ENCODE measurements at regions not wholly inside any gene's neighbourhood (a gene's known extent, or its start where the extent isn't known, plus 50 kb on each side); places are given as distances from the start of the nearest gene placed in this dataset.

DNA sequence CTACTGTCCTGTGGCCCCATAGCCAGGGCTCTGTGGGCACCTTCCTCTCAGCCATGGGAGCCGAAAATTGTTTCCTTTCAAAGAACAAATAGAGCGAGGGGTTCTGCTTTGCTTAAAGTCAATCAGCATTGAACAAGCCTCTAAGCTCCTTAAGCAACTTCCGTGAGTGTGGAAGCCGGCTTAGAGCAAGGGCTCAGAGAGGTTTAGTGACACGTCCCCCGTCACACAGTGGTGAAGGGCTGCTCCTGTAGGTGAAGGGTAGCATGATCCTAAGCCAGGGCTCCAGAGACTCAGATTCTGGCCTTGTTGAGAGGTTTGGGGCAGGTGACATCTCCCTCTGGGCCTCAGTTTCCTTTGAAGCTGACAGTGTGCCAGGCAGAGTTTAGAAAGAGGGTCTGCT, 94.0 kb upstream of the WNT4 start:
- no peak overlapping the region for H3K27ac Mint-ChIP-seq
- H3K9me3 Mint-ChIP-seq, result no peaks in the 10 kb centered on the region
- peaks cover 49% of the 10 kb centered on the region for H3K27me3 Mint-ChIP-seq (ENCODE audit: low read depth, poor library complexity)
- H3K36me3 Mint-ChIP-seq (ENCODE audit: low read depth), result no peaks in the 10 kb centered on the region
- no peak for DNase-seq
- TF ChIP-seq, protein P1, sequence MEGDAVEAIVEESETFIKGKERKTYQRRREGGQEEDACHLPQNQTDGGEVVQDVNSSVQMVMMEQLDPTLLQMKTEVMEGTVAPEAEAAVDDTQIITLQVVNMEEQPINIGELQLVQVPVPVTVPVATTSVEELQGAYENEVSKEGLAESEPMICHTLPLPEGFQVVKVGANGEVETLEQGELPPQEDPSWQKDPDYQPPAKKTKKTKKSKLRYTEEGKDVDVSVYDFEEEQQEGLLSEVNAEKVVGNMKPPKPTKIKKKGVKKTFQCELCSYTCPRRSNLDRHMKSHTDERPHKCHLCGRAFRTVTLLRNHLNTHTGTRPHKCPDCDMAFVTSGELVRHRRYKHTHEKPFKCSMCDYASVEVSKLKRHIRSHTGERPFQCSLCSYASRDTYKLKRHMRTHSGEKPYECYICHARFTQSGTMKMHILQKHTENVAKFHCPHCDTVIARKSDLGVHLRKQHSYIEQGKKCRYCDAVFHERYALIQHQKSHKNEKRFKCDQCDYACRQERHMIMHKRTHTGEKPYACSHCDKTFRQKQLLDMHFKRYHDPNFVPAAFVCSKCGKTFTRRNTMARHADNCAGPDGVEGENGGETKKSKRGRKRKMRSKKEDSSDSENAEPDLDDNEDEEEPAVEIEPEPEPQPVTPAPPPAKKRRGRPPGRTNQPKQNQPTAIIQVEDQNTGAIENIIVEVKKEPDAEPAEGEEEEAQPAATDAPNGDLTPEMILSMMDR (IDR thresholded peaks at IDR 0.05), result no peak
- peaks cover 13% of the 10 kb centered on the region for H3K4me1 Mint-ChIP-seq
- H3K4me3 Mint-ChIP-seq, result no peak overlapping the region

DNA sequence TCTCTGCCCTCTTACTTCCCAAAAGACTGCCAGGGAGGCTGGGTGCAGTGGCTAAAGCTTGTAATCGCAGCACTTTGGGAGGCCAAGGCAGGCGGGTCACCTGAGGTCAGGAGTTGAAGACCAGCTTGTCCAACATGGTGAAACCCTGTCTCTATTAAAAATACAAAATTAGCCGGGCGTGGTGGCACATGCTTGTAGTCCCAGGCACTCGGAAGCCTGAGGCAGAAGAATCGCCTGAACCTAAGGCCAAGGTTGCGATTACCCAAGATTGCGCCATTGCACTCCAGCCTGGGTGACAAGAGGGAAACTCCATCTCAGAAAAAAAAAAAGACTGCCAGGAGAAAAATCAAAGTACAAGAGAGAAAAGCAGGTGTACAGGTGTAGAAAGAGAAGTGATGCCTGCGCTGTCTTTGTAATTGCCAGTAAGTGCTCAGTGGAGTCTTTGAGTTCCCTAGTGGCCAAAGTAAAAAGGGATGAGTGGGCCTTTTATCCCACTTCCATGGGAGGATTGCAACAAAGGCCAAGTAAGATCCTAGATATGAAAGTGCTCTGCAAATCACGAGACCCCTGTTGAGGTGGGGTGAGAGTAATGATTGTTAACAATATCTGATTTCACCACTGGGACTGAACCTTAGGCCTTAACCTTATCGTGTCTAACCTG, 94.7 kb upstream of the WNT4 start:
- DNase-seq, result no peak
- Mint-ChIP-seq H3K4me3 (no peak overlapping the region), H3K4me1 (peaks cover 20% of the 10 kb centered on the region), H3K36me3 (ENCODE audit: low read depth) (no peaks in the 10 kb centered on the region), H3K9me3 (no peaks in the 10 kb centered on the region), H3K27ac (no peak overlapping the region), H3K27me3 (ENCODE audit: low read depth, poor library complexity) (peaks cover 49% of the 10 kb centered on the region)
- TF ChIP-seq, protein P1 (IDR thresholded peaks at IDR 0.05), result no peak

DNA sequence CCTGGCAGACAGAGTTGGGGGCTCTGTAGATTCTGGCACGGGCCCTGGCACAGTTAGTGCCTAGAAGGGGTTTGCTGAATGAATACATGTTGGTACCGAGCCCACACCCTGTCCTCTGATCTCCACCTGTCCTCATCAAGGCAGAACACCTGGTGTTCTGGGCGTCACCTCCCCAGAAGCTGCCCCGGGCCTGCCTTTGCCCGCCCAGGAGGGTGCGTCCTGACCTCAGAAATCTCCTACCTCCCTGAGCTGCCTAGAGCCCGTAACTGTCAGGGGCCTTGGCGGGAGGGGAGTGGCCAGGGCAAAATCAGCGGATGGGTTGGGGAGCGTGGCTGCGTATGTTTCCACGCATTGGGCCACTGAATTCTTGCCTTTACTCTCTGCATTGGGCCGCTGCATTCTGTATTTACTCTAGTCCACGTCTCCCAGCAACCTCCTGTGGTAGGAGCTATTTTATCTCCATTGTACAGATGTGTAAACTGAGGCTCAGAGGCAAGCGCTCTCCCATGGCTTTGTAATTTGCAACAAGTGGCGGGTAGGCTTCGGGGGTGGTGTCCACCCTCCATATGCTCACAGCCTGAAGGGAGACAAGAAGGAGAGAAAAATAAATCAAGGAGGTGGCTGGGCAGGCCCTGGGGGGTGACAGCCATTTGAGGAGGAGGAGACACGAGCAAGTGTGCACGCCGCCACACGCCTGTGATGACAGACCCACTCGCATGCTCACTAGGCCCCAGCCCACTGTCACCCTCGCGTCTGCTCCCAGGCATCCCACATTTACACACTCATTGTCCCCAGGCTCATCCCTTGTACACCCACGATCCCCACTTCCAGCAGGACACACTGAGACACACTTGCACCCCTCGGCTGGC, 95.7 kb upstream of the WNT4 start:
- Mint-ChIP-seq H3K4me1 (peaks cover 24% of the 10 kb centered on the region), H3K27me3 (ENCODE audit: low read depth, poor library complexity) (peaks cover 51% of the 10 kb centered on the region), H3K9me3 (no peaks in the 10 kb centered on the region), H3K27ac (no peak overlapping the region), H3K36me3 (ENCODE audit: low read depth) (no peaks in the 10 kb centered on the region), H3K4me3 (no peak overlapping the region)
- no peak for DNase-seq
- TF ChIP-seq, protein P1 (IDR thresholded peaks at IDR 0.05), result no peak

DNA sequence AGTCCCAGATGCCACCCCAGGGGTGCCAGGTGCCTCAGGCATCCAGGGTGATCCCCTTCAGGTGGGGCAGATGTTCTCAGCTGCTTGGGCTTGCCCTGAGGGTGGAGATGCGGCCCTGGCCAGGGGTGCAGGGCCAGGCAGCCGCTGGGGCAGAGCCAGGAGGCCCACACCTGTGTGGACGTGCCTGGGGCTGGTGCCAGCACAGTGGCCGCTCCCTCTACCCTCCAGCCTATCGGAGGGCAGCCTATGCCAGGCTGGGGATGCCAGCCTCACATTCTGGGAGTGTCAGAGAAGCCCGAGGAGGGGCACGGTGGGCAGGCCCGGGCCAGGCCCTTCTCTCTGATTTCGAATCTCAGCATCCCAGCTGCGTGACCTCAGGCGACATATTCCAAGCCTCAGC, 96.5 kb upstream of the WNT4 start:
- H3K4me3 Mint-ChIP-seq, result no peak overlapping the region
- no peak for DNase-seq
- peaks cover 21% of the 10 kb centered on the region for H3K4me1 Mint-ChIP-seq
- H3K9me3 Mint-ChIP-seq, result no peaks in the 10 kb centered on the region
- no peak overlapping the region for H3K27ac Mint-ChIP-seq
- TF ChIP-seq, protein P1 (IDR thresholded peaks at IDR 0.05), result no peak
- H3K27me3 Mint-ChIP-seq (ENCODE audit: low read depth, poor library complexity), result peaks cover 45% of the 10 kb centered on the region
- no peaks in the 10 kb centered on the region for H3K36me3 Mint-ChIP-seq (ENCODE audit: low read depth)

DNA sequence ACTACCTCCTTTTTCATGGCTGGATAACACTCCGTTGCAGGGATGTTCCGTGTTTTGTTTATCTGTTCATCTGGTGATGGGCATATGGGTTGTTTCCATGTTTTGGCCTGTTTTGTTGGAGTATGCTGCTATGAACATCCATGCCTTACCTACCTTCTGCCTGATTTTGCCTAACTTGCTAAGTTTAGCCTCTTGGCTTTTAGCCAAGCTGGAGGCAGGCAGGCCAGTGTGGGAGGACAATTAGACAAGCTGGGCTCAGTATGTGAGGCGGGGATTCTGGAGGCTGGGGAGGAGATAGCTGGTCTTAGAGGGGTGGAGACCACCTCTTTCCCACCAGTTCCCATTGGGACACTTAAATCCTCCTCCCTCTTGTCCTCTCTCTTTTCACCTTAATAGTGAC, 98.4 kb upstream of the WNT4 start:
- no peak for DNase-seq
- Mint-ChIP-seq H3K4me1 (peaks cover 25% of the 10 kb centered on the region), H3K36me3 (ENCODE audit: low read depth) (no peaks in the 10 kb centered on the region), H3K9me3 (no peaks in the 10 kb centered on the region), H3K27ac (no peak overlapping the region), H3K4me3 (no peak overlapping the region), H3K27me3 (ENCODE audit: low read depth, poor library complexity) (peaks cover 46% of the 10 kb centered on the region)
- TF ChIP-seq, protein P1 (IDR thresholded peaks at IDR 0.05), result no peak

Measured in nephron progenitor cell (in vitro differentiated cells).